ENCODE measurements at regions not wholly inside any gene's neighbourhood (a gene's known extent, or its start where the extent isn't known, plus 50 kb on each side); places are given as distances from the start of the nearest gene placed in this dataset.

GRCh38 chr13:109427695-109428094 is 358.7 kb downstream of the IRS2 start:
- no peak overlapping the region for H2AFZ ChIP-seq (ENCODE audit: low read length)
- no peak overlapping the region for H2AK5ac ChIP-seq (ENCODE audit: insufficient read length, low read length)
- Mint-ChIP-seq H3K9me3 (peaks cover 23 to 25% of the 10 kb centered on the region in 2 experiments), H3K36me3 (ENCODE audit: insufficient read depth in 1 of 3, low read depth in 3 of 3) (peaks cover 1 to 5% (median 2%) of the 10 kb centered on the region in 3 experiments; a peak in 5 of 7 replicates), H3K4me3 (no peak overlapping the region), H3K27ac (no peak overlapping the region), H3K27me3 (ENCODE audit: low read depth) (no peaks in the 10 kb centered on the region), H3K4me1 (0 out of 4 replicates have a peak, but pooled peaks cover 0 to 2% of the 10 kb centered on the region in 2 experiments)
- no peak overlapping the region for H2BK20ac ChIP-seq (ENCODE audit: low read depth, low read length, poor library complexity, severe bottlenecking)
- H4K91ac ChIP-seq (ENCODE audit: insufficient read length, low read depth, low read length): no peak overlapping the region
- H3K4me2 ChIP-seq (ENCODE audit: insufficient read depth, insufficient read length, low read length): no peak overlapping the region
- no peak overlapping the region for H4K5ac ChIP-seq (ENCODE audit: insufficient read length, low read depth, low read length)
- DNase-seq: no peak
- WGBS (ENCODE audit: extremely low coverage, insufficient read length, low lambda C conversion rate): no CpG with 5 or more reads among the region's 3 CpGs
- H2BK12ac ChIP-seq (ENCODE audit: insufficient read length, low read depth, low read length): no peak overlapping the region
- peak; percentile 50 for TF ChIP-seq CTCF (conservative IDR thresholded peaks at IDR 0.05)
- H3K18ac ChIP-seq (ENCODE audit: insufficient read length, low read depth, low read length): no peak overlapping the region
- no peaks in the 10 kb centered on the region for H4K20me1 ChIP-seq (ENCODE audit: control insufficient read depth, insufficient read depth, insufficient read length)
- no peak overlapping the region for H3T11ph ChIP-seq (ENCODE audit: low read length)
- H3K27ac ChIP-seq (ENCODE audit: insufficient read length, low read depth, low read length): no peak overlapping the region
- H3K4me1 ChIP-seq (ENCODE audit: insufficient read depth, low read length): no peaks in the 10 kb centered on the region
- H3K4ac ChIP-seq (ENCODE audit: low read depth, low read length): no peak overlapping the region
- no peak overlapping the region for H3K56ac ChIP-seq (ENCODE audit: insufficient read length, low read depth, low read length)
- no peak overlapping the region for H3K23ac ChIP-seq (ENCODE audit: insufficient read length, low read depth, low read length)
- no peaks in the 10 kb centered on the region for H3K9me3 ChIP-seq (ENCODE audit: control insufficient read depth, low read depth, low read length)
- no peak overlapping the region for H2BK5ac ChIP-seq (ENCODE audit: insufficient read length, low read length)
- no peaks in the 10 kb centered on the region for H3K79me2 ChIP-seq (ENCODE audit: insufficient read depth, low read length)
- no peak overlapping the region for H3K14ac ChIP-seq (ENCODE audit: insufficient read depth, low read length)
- no peak overlapping the region for H2BK15ac ChIP-seq (ENCODE audit: low read depth, low read length)
- no peak overlapping the region for H4K8ac ChIP-seq (replicated peaks; ENCODE audit: insufficient read length, low read depth, low read length)
- no peaks in the 10 kb centered on the region for H3K27me3 ChIP-seq (ENCODE audit: insufficient read depth, low read length)
- H2BK120ac ChIP-seq (ENCODE audit: low read depth, low read length, poor library complexity, severe bottlenecking): no peak overlapping the region
- H3K23me2 ChIP-seq (ENCODE audit: insufficient read length, low read depth, low read length, poor library complexity, severe bottlenecking): no peaks in the 10 kb centered on the region
- no peaks in the 10 kb centered on the region for H3K79me1 ChIP-seq (ENCODE audit: insufficient read depth, low read depth, low read length, poor library complexity, severe bottlenecking)
- H3K9ac ChIP-seq (ENCODE audit: extremely low read depth, insufficient read length, low read length): no peak overlapping the region

Data from H9 (cell line).